PC-3 (cell line): ENCODE measurements at regions not wholly inside any gene's neighbourhood (a gene's known extent, or its start where the extent isn't known, plus 50 kb on each side); places are given as distances from the start of the nearest gene placed in this dataset.

Experiments used
- ATAC-seq: fragments of 200-7000 bp; cut with Tn5 transposase; 2 replicates; pipeline ENCODE4 v1.9.1; 2020; ENCODE audit warnings: mild to moderate bottlenecking, moderate library complexity
- BruUV-seq: library from RNA; stranded (reverse); fragments of 400-500 nt; replicated peaks from 2 replicates; lab custom pipeline; 2021; lab: Mats Ljungman, UMichigan
- CTCF ChIA-PET: fragments of 300-600 bp; sonication (Branson Sonifier 250); formaldehyde crosslinking; loops from one replicate; lab custom pipeline; 2022; ENCODE audit warnings: antibody characterized with exemption; lab: Charles Lee
- POLR2A ChIA-PET: fragments of 300-600 bp; sonication (Branson Sonifier 250); formaldehyde crosslinking; loops from one replicate; lab custom pipeline; 2022; ENCODE audit warnings: antibody characterized with exemption; ENCODE audit not compliant: unreplicated experiment; lab: Charles Lee
- DNase-seq: peaks from one replicate; pipeline ENCODE4 v3.0.0-alpha.2; 2015
- H2AFZ ChIP-seq: fragments of 300-600 bp; sonication (generic); 2 replicates; pipeline ENCODE4 v1.6.0; 2016; ENCODE audit warnings: antibody characterized with exemption, low read length
- H3F3A ChIP-seq: fragments of 300-600 bp; sonication (generic); one replicate; pipeline ENCODE4 v1.6.0; 2017; ENCODE audit warnings: antibody characterized with exemption, low read length, control low read depth, mild to moderate bottlenecking; ENCODE audit not compliant: unreplicated experiment
- H3K27ac ChIP-seq: fragments of 300-600 bp; sonication (generic); 2 replicates; pipeline ENCODE4 v1.5.1; 2016; ENCODE audit warnings: mild to moderate bottlenecking, low read length
- H3K27me3 ChIP-seq: fragments of 300-600 bp; sonication (generic); 2 replicates; pipeline ENCODE4 v1.6.1; 2016; ENCODE audit warnings: low read length, mixed read lengths
- H3K36me3 ChIP-seq: fragments of 300-600 bp; sonication (generic); 2 replicates; pipeline ENCODE4 v1.6.1; 2016; ENCODE audit warnings: low read depth, mixed run types, low read length, mixed read lengths
- H3K4me1 ChIP-seq: fragments of 300-600 bp; sonication (generic); 2 replicates; pipeline ENCODE4 v1.5.1; 2016; ENCODE audit warnings: low read length; ENCODE audit not compliant: insufficient read depth
- H3K4me2 ChIP-seq: fragments of 300-600 bp; sonication (generic); 2 replicates; pipeline ENCODE4 v1.6.0; 2016; ENCODE audit warnings: low read length
- H3K4me3 ChIP-seq: fragments of 300-600 bp; sonication (generic); 2 replicates; pipeline ENCODE4 v1.5.1; 2016; ENCODE audit warnings: mild to moderate bottlenecking, low read length, mixed read lengths
- H3K79me2 ChIP-seq: fragments of 300-600 bp; sonication (generic); 2 replicates; pipeline ENCODE4 v1.6.1; 2017; ENCODE audit warnings: low read length, mixed read lengths
- H3K9ac ChIP-seq: fragments of 300-600 bp; sonication (generic); 2 replicates; pipeline ENCODE4 v1.6.0; 2016; ENCODE audit warnings: mild to moderate bottlenecking, low read length
- H3K9me2 ChIP-seq: fragments of 300-600 bp; sonication (generic); replicated peaks from 2 replicates; pipeline ENCODE4 v1.6.1; 2016; ENCODE audit warnings: mixed run types, low read length, mixed read lengths
- H3K9me3 ChIP-seq: fragments of 300-600 bp; sonication (generic); 2 replicates; pipeline ENCODE4 v1.6.1; 2016; ENCODE audit warnings: low read length, mixed read lengths
- H4K20me1 ChIP-seq: fragments of 300-600 bp; sonication (generic); 2 replicates; pipeline ENCODE4 v1.6.1; 2016; ENCODE audit warnings: low read length, mixed read lengths
- CTCF ChIP-seq: fragments of 300-600 bp; sonication (generic); conservative IDR thresholded peaks from 2 replicates; pipeline ENCODE4 v1.5.1; 2017; ENCODE audit warnings: antibody characterized with exemption, low read depth, mild to moderate bottlenecking, low read length
- EZH2 ChIP-seq: fragments of 300-600 bp; sonication (generic); IDR thresholded peaks from one replicate; pipeline ENCODE4 v1.6.1; 2017; ENCODE audit warnings: antibody characterized with exemption, mild to moderate bottlenecking, low read length; ENCODE audit not compliant: unreplicated experiment
- EZH2phosphoT487 ChIP-seq: fragments of 300-600 bp; sonication (generic); IDR thresholded peaks from 2 replicates; pipeline ENCODE4 v1.6.1; 2018; ENCODE audit warnings: mild to moderate bottlenecking, antibody characterized with exemption, low read length, borderline replicate concordance
- intact Hi-C: fragments of 100-400 bp; cut with micrococcal nuclease; formaldehyde crosslinking; loops from 2 replicates; pipeline ENCODE4 v1.9.0; 2023

- no TSS peak for BruUV-seq
- Histone ChIP-seq H3K9me2 (no peaks in the 10 kb centered on the region), H3K9me3 (no peaks in the 10 kb centered on the region), H3K9ac (no peak overlapping the region), H3K27ac (no peak overlapping the region), H3K4me1 (no peaks in the 10 kb centered on the region), H2AFZ (0 out of 2 replicates have a peak overlapping the region, but pooled peaks have one; percentile 21), H3K79me2 (no peaks in the 10 kb centered on the region), H3K27me3 (peaks cover 11% of the 10 kb centered on the region), H3K4me2 (peak overlapping the region; percentile 43), H3K4me3 (no peak overlapping the region), H3K36me3 (no peaks in the 10 kb centered on the region), H3F3A (no peaks in the 10 kb centered on the region), H4K20me1 (no peaks in the 10 kb centered on the region)
- POLR2A ChIA-PET = no interaction called here
- CTCF ChIA-PET = interaction anchor here (0.6 to 1.8 kb wide), 10 partner anchors 12 to 375 kb away, joined by 3 to 9 read pairs (median 4); no protein-coding TSS in a partner anchor
- DNase-seq = peak; percentile 72
- ATAC-seq = peak; percentile 89
- intact Hi-C loops = loop anchor here (1.0 to 2.0 kb wide), 3 partner anchors 117 to 375 kb away; no protein-coding TSS in a partner anchor
- peak; percentile 80 for TF ChIP-seq CTCF
- TF ChIP-seq EZH2phosphoT487 = no peak
Observed at GRCh38 chr2:196453613-196454047, 185.9 kb upstream of the CCDC150 start.

- Histone ChIP-seq H3K9me2 (no peaks in the 10 kb centered on the region), H3K36me3 (no peaks in the 10 kb centered on the region), H3K79me2 (no peaks in the 10 kb centered on the region), H3K4me1 (no peaks in the 10 kb centered on the region), H4K20me1 (no peaks in the 10 kb centered on the region), H3K4me2 (no peak overlapping the region), H2AFZ (no peak overlapping the region), H3K27ac (no peak overlapping the region), H3F3A (no peaks in the 10 kb centered on the region), H3K27me3 (peaks cover 16% of the 10 kb centered on the region), H3K4me3 (no peak overlapping the region), H3K9me3 (no peaks in the 10 kb centered on the region), H3K9ac (no peak overlapping the region)
- ATAC-seq (no peak), DNase-seq (no peak)
- TF ChIP-seq CTCF = no peak
- TF ChIP-seq EZH2 = no peak
- TF ChIP-seq EZH2phosphoT487 = no peak
- intact Hi-C loops = no loop called here
- POLR2A ChIA-PET = no interaction called here
- BruUV-seq = no TSS peak
- CTCF ChIA-PET = interaction anchor here (0.7 to 1.8 kb wide), 4 partner anchors 109 to 376 kb away, joined by 3 to 7 read pairs (median 4); no protein-coding TSS in a partner anchor
Observed at GRCh38 chr2:196454492-196454891, 185.0 kb upstream of the CCDC150 start.

- peaks cover 16% of the 10 kb centered on the region for H3K27me3 ChIP-seq
- DNase-seq = peak; percentile 36
- no peak for ATAC-seq
- no TSS peak for BruUV-seq
- ChIA-PET CTCF (no interaction called here), POLR2A (no interaction called here)
- no peak overlapping the region for H3K9ac ChIP-seq
- no peaks in the 10 kb centered on the region for H3K9me3 ChIP-seq
- no peak for TF ChIP-seq EZH2
- no peak for TF ChIP-seq CTCF
- TF ChIP-seq EZH2phosphoT487 = no peak
- no peak overlapping the region for H3K27ac ChIP-seq
- no peaks in the 10 kb centered on the region for H4K20me1 ChIP-seq
- H3F3A ChIP-seq = no peaks in the 10 kb centered on the region
- H3K4me3 ChIP-seq = no peak overlapping the region
- no peaks in the 10 kb centered on the region for H3K79me2 ChIP-seq
- no peaks in the 10 kb centered on the region for H3K9me2 ChIP-seq
- peaks cover 9% of the 10 kb centered on the region for H3K4me1 ChIP-seq
- no peaks in the 10 kb centered on the region for H3K36me3 ChIP-seq
- intact Hi-C loops = no loop called here
- no peak overlapping the region for H2AFZ ChIP-seq
- H3K4me2 ChIP-seq = no peak overlapping the region
Observed at GRCh38 chr2:196459539-196459938, 180.0 kb upstream of the CCDC150 start.
